ENCODE measurements at regions not wholly inside any gene's neighbourhood (a gene's known extent, or its start where the extent isn't known, plus 50 kb on each side); places are given as distances from the start of the nearest gene placed in this dataset.
A peak's percentile ranks its signal among the peaks of the same experiment; 100 is the strongest.
"Not testable (repeated sequence)": the region's sequence is repeated elsewhere in the genome, so short reads cannot be mapped to it uniquely, and the experiment has no call there.

DNA sequence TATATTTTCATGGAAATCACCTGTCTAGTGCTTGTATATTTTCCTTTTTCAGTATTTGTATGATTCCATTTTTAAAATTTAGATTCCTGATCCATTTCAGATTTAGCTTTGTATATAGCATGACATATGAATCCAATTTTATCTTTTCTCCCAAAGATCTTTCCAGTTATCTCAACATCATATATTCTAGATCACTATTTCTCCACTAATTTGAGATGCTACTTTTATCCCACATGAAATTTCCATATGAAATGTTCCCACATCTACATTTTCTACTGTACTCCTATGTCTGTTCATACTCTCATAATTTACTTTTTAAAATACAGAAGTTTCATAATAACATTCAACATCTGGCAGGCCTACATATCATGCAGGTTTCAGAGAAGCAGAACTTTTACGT is 1784.1 kb downstream of the SLITRK5 start:
- Histone ChIP-seq H2AFZ (no peak overlapping the region), H3K27ac (no peak overlapping the region), H3K4me2 (ENCODE audit: low read length) (no peak overlapping the region), H3K27me3 (ENCODE audit: control insufficient read depth, insufficient read depth, low read length) (no peaks in the 10 kb centered on the region), H3K79me2 (no peaks in the 10 kb centered on the region), H3K9ac (no peak overlapping the region), H3K4me3 (ENCODE audit: low read depth, low read length) (no peak overlapping the region), H3K4me1 (no peaks in the 10 kb centered on the region), H3K9me3 (ENCODE audit: control insufficient read depth, low read length) (no peaks in the 10 kb centered on the region), H3K36me3 (ENCODE audit: control insufficient read depth, insufficient read depth, low read length) (no peaks in the 10 kb centered on the region)
- TF ChIP-seq, protein P1, sequence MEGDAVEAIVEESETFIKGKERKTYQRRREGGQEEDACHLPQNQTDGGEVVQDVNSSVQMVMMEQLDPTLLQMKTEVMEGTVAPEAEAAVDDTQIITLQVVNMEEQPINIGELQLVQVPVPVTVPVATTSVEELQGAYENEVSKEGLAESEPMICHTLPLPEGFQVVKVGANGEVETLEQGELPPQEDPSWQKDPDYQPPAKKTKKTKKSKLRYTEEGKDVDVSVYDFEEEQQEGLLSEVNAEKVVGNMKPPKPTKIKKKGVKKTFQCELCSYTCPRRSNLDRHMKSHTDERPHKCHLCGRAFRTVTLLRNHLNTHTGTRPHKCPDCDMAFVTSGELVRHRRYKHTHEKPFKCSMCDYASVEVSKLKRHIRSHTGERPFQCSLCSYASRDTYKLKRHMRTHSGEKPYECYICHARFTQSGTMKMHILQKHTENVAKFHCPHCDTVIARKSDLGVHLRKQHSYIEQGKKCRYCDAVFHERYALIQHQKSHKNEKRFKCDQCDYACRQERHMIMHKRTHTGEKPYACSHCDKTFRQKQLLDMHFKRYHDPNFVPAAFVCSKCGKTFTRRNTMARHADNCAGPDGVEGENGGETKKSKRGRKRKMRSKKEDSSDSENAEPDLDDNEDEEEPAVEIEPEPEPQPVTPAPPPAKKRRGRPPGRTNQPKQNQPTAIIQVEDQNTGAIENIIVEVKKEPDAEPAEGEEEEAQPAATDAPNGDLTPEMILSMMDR (IDR thresholded peaks at IDR 0.05), result no peak

DNA sequence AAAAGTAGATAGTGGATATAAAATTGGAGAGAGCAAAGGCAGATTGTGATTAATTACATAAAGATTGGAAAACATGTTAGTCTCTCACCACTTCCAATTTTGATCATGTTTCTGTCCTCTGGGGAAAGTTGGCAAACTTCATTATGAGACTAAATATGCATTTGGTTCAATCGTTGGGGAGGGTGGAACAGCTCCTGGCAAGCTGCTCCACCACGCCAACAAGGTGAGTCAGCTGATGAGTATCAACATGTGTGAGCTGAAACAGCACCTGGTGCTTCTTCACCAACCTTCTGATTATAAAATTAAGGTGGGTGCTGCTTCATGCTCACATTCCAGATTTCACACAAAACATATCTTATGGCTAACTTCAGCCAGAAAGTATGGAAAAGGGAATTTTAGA is 1784.6 kb downstream of the SLITRK5 start:
- no peaks in the 10 kb centered on the region for H3K9me3 ChIP-seq (ENCODE audit: control insufficient read depth, low read length)
- TF ChIP-seq, protein P1 (IDR thresholded peaks at IDR 0.05), result no peak
- H3K27ac ChIP-seq, result no peak overlapping the region
- no peaks in the 10 kb centered on the region for H3K27me3 ChIP-seq (ENCODE audit: control insufficient read depth, insufficient read depth, low read length)
- H3K36me3 ChIP-seq (ENCODE audit: control insufficient read depth, insufficient read depth, low read length), result no peaks in the 10 kb centered on the region
- no peaks in the 10 kb centered on the region for H3K79me2 ChIP-seq
- no peak overlapping the region for H2AFZ ChIP-seq
- no peak overlapping the region for H3K9ac ChIP-seq
- H3K4me3 ChIP-seq (ENCODE audit: low read depth, low read length), result no peak overlapping the region
- H3K4me2 ChIP-seq (ENCODE audit: low read length), result peak overlapping the region; percentile 14
- no peaks in the 10 kb centered on the region for H3K4me1 ChIP-seq

DNA sequence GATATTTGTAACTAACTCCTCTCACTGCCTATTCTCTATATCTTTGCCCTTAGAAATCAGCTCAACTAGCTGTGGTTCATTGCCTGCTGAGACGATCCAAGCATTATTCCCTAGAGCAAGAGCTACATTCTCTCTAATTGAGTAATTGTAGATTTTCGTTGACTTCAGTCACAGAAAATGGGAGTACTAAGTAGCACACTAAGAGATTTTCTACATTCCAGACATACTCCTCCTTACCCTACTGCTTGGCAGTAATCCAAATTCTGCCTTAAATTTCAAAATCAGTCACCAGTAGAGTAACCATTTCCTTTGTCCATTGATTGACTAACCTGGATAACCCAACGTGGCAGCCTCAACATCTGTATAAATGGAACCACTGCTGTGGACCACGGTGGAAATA is 1786.8 kb downstream of the SLITRK5 start:
- H3K4me2 ChIP-seq (ENCODE audit: low read length), result no peak overlapping the region
- TF ChIP-seq, protein P1 (IDR thresholded peaks at IDR 0.05), result no peak
- no peaks in the 10 kb centered on the region for H3K79me2 ChIP-seq
- no peaks in the 10 kb centered on the region for H3K4me1 ChIP-seq
- no peaks in the 10 kb centered on the region for H3K27me3 ChIP-seq (ENCODE audit: control insufficient read depth, insufficient read depth, low read length)
- H3K4me3 ChIP-seq (ENCODE audit: low read depth, low read length), result no peak overlapping the region
- H3K9me3 ChIP-seq (ENCODE audit: control insufficient read depth, low read length), result no peaks in the 10 kb centered on the region
- no peak overlapping the region for H3K9ac ChIP-seq
- no peaks in the 10 kb centered on the region for H3K36me3 ChIP-seq (ENCODE audit: control insufficient read depth, insufficient read depth, low read length)
- H2AFZ ChIP-seq, result no peak overlapping the region
- H3K27ac ChIP-seq, result no peak overlapping the region

DNA sequence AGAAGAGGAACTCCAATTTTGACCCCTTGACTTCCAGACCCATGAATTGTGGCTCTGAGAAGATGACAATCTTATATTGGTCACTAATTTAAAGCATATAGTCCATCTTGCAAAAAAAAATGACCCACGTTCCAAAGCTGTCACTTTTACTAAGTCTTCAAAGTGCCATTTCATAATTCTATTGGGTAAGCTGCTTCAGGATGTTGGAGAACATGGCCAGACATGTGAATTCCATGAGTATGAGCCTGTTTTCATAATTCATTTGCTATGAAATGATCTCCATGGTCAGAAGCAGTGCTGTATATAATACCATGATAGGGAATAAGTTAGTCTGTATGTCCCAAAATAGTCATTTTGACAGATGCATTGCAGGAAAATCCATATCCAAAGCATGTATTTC is 1787.3 kb downstream of the SLITRK5 start:
- Histone ChIP-seq H3K27ac (no peak overlapping the region), H3K4me3 (ENCODE audit: low read depth, low read length) (no peak overlapping the region), H3K4me1 (no peaks in the 10 kb centered on the region), H3K4me2 (ENCODE audit: low read length) (no peak overlapping the region), H3K27me3 (ENCODE audit: control insufficient read depth, insufficient read depth, low read length) (no peaks in the 10 kb centered on the region), H2AFZ (no peak overlapping the region), H3K9ac (no peak overlapping the region), H3K36me3 (ENCODE audit: control insufficient read depth, insufficient read depth, low read length) (no peaks in the 10 kb centered on the region), H3K9me3 (ENCODE audit: control insufficient read depth, low read length) (no peaks in the 10 kb centered on the region), H3K79me2 (no peaks in the 10 kb centered on the region)
- TF ChIP-seq, protein P1 (IDR thresholded peaks at IDR 0.05), result no peak

DNA sequence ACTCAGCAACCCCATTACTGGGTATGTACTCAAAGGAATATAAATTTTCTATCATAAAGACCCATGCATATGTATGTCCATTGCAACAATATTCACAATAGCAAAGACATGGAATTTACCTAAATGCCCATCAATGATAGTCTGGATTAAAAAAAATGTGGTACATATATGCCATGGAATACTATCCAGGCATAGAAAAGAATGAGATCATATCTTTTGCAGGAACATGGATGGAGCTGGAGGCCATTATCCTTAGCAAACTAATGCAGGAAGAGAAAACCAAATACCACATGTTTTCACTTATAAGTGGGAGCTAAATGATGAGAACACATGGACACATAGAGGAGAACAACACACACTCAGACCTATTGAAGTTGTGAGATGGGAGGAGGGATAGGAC is 1789.7 kb downstream of the SLITRK5 start:
- not testable (repeated sequence) for H3K4me1 ChIP-seq; H3K27ac ChIP-seq; H3K4me3 ChIP-seq (ENCODE audit: low read depth, low read length); H3K36me3 ChIP-seq (ENCODE audit: control insufficient read depth, insufficient read depth, low read length); H2AFZ ChIP-seq; H3K27me3 ChIP-seq (ENCODE audit: control insufficient read depth, insufficient read depth, low read length); H3K4me2 ChIP-seq (ENCODE audit: low read length); H3K9ac ChIP-seq; H3K79me2 ChIP-seq; H3K9me3 ChIP-seq (ENCODE audit: control insufficient read depth, low read length)

Measured in parathyroid adenoma (tissue), 2 donors.